Breast epithelium (tissue), 4 donors: ENCODE measurements at regions not wholly inside any gene's neighbourhood (a gene's known extent, or its start where the extent isn't known, plus 50 kb on each side); places are given as distances from the start of the nearest gene placed in this dataset.

Experiments
- DNase-seq, 2 donors: peaks; one replicate each; pipeline ENCODE4 v3.0.0-alpha.2; 2019; ENCODE audit warnings: low spot score in 2 of 2
- H3K27ac ChIP-seq, 2 donors: fragments of 200-600 bp; sonication (generic) in 1 of 2; one replicate each; pipeline ENCODE4 v1.5.1; 2016 to 2019; ENCODE audit warnings: mild to moderate bottlenecking in 1 of 2
- H3K27me3 ChIP-seq, 2 donors: fragments of 200-600 bp; sonication (generic) in 1 of 2; one replicate each; pipeline versions ENCODE4 v1.5.1 to v1.6.0; 2017 to 2019; ENCODE audit warnings: control low read depth in 1 of 2, mild to moderate bottlenecking in 1 of 2
- H3K36me3 ChIP-seq: fragments of 200-600 bp; one replicate; pipeline ENCODE4 v1.5.1; 2019
- H3K4me1 ChIP-seq, 2 donors: fragments of 200-600 bp; sonication (generic); one replicate each; pipeline ENCODE4 v1.5.1; 2016 to 2019; ENCODE audit warnings: control low read depth in 1 of 2
- H3K4me3 ChIP-seq, 3 donors: fragments of 200-600 bp; sonication (generic); 1 replicate in 2 of 3; 2 replicates in 1 of 3; pipeline ENCODE4 v1.5.1; 2016 to 2019; ENCODE audit warnings: mild to moderate bottlenecking in 3 of 3, moderate library complexity in 2 of 3
- H3K9me3 ChIP-seq, 2 donors: fragments of 200-600 bp; sonication (generic) in 1 of 2; one replicate each; pipeline ENCODE4 v1.5.1; 2016 to 2019; ENCODE audit warnings: control low read depth in 1 of 2
- POLR2A ChIP-seq: fragments of 450-650 bp; IDR thresholded peaks from one replicate; pipeline ENCODE4 v1.6.1; 2016; ENCODE audit warnings: antibody characterized with exemption, mild to moderate bottlenecking, moderate library complexity
- POLR2AphosphoS5 ChIP-seq, 3 donors: sonication (generic); formaldehyde crosslinking; IDR thresholded peaks; one replicate each; pipeline ENCODE4 v1.6.1; 2017; ENCODE audit warnings: antibody characterized with exemption in 3 of 3
- intact Hi-C: fragments of 100-400 bp; cut with DNase I; formaldehyde crosslinking; loops from one replicate; pipeline ENCODE4 v1.15.1; 2023; ENCODE audit warnings: low total_unique reads
- TF ChIP-seq, protein P1 (sequence below), 3 donors: fragments of 450-650 bp; IDR thresholded peaks; one replicate each; pipeline ENCODE4 v1.5.1; 2016 to 2017; ENCODE audit warnings: antibody characterized with exemption in 3 of 3, mild to moderate bottlenecking in 3 of 3, moderate library complexity in 3 of 3

DNA sequence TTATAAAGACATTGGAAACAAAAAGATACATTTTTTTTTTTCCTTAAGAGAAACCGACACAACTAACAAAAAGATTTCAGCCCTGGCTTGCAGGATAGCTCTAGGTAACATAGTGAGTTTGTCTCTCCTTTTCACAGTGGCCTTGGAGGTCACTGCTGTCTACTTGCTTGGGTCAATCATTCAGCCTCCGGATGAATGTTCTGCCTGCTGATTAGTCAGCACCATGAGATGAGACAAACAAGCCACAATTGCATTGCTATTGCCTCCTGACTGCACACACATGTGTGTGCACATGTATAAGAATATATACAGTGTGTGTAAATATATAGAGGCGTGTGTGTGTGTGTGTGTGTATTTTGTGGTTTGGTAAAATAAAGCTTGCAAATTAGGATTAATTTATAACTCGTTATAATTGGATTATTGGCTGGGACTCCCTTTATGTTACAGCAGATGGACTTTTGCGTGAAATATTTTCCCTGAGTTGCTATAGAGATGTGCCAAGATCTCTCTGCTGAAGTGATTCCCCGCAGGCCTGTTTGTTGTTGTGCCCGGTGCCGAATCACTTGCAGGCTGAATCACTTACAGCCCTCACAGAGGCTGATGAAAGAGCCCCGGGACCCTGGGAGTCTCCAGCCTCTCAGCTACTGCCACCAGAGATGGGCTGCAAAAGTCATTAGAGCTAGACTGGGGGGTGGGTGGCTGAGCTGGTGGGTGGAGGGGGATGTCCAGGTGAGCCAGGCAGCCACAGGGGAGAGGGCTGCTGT is 161.2 kb downstream of the FGF18 start:
- Histone ChIP-seq H3K4me1 (no peaks in the 10 kb centered on the region), H3K27ac (no peak overlapping the region), H3K4me3 (no peak overlapping the region), H3K27me3 (no peaks in the 10 kb centered on the region), H3K9me3 (no peaks in the 10 kb centered on the region), H3K36me3 (no peaks in the 10 kb centered on the region)
- TF ChIP-seq POLR2AphosphoS5 (IDR thresholded peaks at IDR 0.05) = peak in 1 of 3 donors; percentile 3
- TF ChIP-seq, protein P1, sequence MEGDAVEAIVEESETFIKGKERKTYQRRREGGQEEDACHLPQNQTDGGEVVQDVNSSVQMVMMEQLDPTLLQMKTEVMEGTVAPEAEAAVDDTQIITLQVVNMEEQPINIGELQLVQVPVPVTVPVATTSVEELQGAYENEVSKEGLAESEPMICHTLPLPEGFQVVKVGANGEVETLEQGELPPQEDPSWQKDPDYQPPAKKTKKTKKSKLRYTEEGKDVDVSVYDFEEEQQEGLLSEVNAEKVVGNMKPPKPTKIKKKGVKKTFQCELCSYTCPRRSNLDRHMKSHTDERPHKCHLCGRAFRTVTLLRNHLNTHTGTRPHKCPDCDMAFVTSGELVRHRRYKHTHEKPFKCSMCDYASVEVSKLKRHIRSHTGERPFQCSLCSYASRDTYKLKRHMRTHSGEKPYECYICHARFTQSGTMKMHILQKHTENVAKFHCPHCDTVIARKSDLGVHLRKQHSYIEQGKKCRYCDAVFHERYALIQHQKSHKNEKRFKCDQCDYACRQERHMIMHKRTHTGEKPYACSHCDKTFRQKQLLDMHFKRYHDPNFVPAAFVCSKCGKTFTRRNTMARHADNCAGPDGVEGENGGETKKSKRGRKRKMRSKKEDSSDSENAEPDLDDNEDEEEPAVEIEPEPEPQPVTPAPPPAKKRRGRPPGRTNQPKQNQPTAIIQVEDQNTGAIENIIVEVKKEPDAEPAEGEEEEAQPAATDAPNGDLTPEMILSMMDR (IDR thresholded peaks at IDR 0.05) = no peak
- TF ChIP-seq POLR2A = no peak
- intact Hi-C loops = loop anchor here (10.0 kb wide), 1 partner anchor 1954 kb away; no protein-coding TSS in a partner anchor
- DNase-seq = no peak

DNA sequence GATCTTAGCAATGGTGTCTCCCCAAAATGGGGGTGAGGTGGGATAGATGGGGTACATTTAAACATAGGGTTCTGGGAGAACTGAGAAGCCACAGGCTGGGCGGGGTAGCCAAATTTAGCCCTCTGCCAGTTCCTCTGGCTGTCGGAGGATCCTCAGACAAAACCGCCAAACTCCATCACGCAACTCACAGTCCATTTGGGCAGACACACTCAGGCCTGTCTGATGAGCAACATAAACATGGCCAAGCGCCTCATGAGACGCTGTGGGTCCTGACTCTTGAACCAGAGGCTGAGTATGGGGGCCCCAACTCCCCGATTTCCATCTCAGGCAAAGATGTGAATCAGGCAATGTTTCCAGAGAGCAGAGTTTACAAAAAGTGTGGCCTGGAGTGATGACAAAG is 162.3 kb downstream of the FGF18 start:
- no peaks in the 10 kb centered on the region for H3K4me1 ChIP-seq
- H3K27ac ChIP-seq = no peak overlapping the region
- no peaks in the 10 kb centered on the region for H3K27me3 ChIP-seq
- no peak for DNase-seq
- H3K4me3 ChIP-seq = no peak overlapping the region
- no peak for TF ChIP-seq POLR2AphosphoS5 (IDR thresholded peaks at IDR 0.05)
- TF ChIP-seq, protein P1 (IDR thresholded peaks at IDR 0.05) = no peak
- no peak for TF ChIP-seq POLR2A
- H3K36me3 ChIP-seq = no peaks in the 10 kb centered on the region
- H3K9me3 ChIP-seq = no peaks in the 10 kb centered on the region
- intact Hi-C loops = loop anchor here (10.0 kb wide), 1 partner anchor 1953 kb away; no protein-coding TSS in a partner anchor

DNA sequence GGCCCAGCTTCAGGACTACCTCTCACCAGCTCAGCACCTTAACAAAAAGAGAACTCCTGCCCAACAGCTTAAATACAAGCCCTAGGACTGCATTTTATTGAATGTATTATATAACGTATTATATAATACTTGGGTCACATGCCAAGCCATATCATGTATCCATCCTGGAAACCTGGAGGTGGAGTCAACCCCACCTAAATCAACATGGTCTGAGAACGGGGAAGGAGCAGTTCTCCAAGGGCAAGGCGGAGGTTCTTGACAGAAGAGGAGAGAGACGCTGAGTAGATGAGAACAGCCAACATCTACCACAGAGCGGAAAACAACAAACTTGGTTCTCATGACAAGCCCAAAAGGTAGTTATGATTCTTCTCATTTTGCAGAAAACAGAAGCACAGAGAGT is 163.4 kb downstream of the FGF18 start:
- no peak for DNase-seq
- no peaks in the 10 kb centered on the region for H3K27me3 ChIP-seq
- no peaks in the 10 kb centered on the region for H3K36me3 ChIP-seq
- no peaks in the 10 kb centered on the region for H3K4me1 ChIP-seq
- TF ChIP-seq POLR2A = no peak
- TF ChIP-seq POLR2AphosphoS5 (IDR thresholded peaks at IDR 0.05) = no peak
- TF ChIP-seq, protein P1 (IDR thresholded peaks at IDR 0.05) = no peak
- no peak overlapping the region for H3K27ac ChIP-seq
- H3K9me3 ChIP-seq = no peaks in the 10 kb centered on the region
- intact Hi-C loops = loop anchor here (10.0 kb wide), 1 partner anchor 1952 kb away; no protein-coding TSS in a partner anchor
- H3K4me3 ChIP-seq = no peak overlapping the region

DNA sequence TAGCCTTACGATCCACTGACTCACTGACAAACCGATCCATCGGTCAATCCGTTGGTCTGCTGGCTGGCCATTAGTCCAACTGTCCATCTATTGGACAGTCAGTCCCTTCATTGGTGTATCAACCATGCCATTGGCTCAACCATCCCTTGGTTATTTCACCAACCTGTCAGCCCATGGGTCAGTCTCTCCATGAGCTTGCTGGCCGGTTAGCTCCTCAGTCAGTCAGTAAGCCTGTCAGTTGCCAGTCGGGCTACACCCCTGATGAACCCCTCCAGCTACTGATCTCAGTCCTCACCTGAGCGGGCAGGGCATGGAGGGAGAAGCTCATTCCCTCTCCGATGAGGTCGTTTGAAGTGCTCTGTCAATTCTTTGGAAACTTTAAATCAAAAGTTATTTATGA is 166.5 kb downstream of the FGF18 start:
- H3K27me3 ChIP-seq = no peaks in the 10 kb centered on the region
- intact Hi-C loops = loop anchor here (10.0 kb wide), 1 partner anchor 1949 kb away; no protein-coding TSS in a partner anchor
- H3K36me3 ChIP-seq = no peaks in the 10 kb centered on the region
- TF ChIP-seq POLR2AphosphoS5 (IDR thresholded peaks at IDR 0.05) (no peak), POLR2A (no peak)
- TF ChIP-seq, protein P1 (IDR thresholded peaks at IDR 0.05) = no peak
- no peaks in the 10 kb centered on the region for H3K9me3 ChIP-seq
- H3K27ac ChIP-seq = no peak overlapping the region
- DNase-seq = no peak
- H3K4me3 ChIP-seq = no peak overlapping the region
- no peaks in the 10 kb centered on the region for H3K4me1 ChIP-seq

DNA sequence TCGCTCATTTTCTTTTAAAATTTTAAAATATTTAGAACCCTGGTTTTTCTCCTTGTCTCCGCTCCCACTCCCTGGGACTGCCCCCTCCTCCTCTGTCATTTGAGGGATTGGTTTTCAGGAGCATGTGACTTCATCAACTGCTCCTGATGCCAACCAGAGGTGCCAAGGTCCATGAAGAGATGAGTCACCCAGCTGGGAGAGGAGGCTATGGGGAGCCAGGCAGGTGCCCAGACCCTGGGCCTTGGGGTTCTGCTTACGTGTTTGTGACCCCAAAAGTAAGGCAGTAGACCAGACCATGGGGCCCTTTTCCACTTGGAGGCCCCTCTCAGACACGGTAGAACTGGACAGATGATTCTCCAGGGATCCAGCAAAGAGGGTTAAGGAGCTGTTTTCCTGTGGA is 167.0 kb downstream of the FGF18 start:
- no peak for DNase-seq

More for the DNA sequence above, 167.0 kb downstream of the FGF18 start:
- H3K27me3 ChIP-seq = no peaks in the 10 kb centered on the region
- H3K4me1 ChIP-seq = no peaks in the 10 kb centered on the region
- TF ChIP-seq POLR2A = no peak
- TF ChIP-seq, protein P1 (IDR thresholded peaks at IDR 0.05) = no peak
- TF ChIP-seq POLR2AphosphoS5 (IDR thresholded peaks at IDR 0.05) = no peak
- H3K9me3 ChIP-seq = no peaks in the 10 kb centered on the region
- intact Hi-C loops = loop anchor here (10.0 kb wide), 1 partner anchor 1948 kb away; no protein-coding TSS in a partner anchor
- no peak overlapping the region for H3K4me3 ChIP-seq
- H3K36me3 ChIP-seq = no peaks in the 10 kb centered on the region
- H3K27ac ChIP-seq = no peak overlapping the region
